OCI-LY7 (cell line): ENCODE measurements at regions not wholly inside any gene's neighbourhood (a gene's known extent, or its start where the extent isn't known, plus 50 kb on each side); places are given as distances from the start of the nearest gene placed in this dataset.

Experiments used
- EZH2phosphoT487 ChIP-seq: fragments of 200-600 bp; sonication (generic); IDR thresholded peaks from 2 replicates; pipeline ENCODE4 v1.6.1; 2018; ENCODE audit warnings: low read depth, borderline replicate concordance, mild to moderate bottlenecking, mixed run types, antibody characterized with exemption, low read length, moderate library complexity, mixed read lengths
- TF ChIP-seq, protein P1 (sequence below): fragments of 200-600 bp; sonication (generic); conservative IDR thresholded peaks from 2 replicates; pipeline ENCODE4 v1.5.1; 2014; ENCODE audit warnings: mild to moderate bottlenecking, antibody characterized with exemption, low read length, moderate library complexity, mixed read lengths

DNA sequence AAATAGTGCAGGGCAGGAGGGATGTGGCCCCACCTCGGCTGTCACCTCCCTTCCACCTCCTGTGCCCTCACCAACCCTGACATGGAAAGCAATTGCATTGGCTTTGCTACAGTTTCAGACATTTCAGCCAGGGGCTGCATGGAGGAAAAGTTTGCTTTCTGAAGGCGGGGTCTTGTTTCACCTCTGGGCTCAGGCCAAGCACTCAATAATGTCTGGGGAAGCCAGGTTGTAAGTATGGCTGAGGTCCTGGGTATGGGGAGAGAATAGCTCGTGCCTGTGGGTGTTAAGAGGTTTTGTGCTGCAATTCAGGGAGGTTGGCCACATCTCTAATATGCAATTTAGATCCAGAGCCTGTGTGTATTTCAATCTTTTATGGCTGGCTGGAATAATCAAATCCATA is 238.4 kb upstream of the MKI67 start:
- TF ChIP-seq, protein P1, sequence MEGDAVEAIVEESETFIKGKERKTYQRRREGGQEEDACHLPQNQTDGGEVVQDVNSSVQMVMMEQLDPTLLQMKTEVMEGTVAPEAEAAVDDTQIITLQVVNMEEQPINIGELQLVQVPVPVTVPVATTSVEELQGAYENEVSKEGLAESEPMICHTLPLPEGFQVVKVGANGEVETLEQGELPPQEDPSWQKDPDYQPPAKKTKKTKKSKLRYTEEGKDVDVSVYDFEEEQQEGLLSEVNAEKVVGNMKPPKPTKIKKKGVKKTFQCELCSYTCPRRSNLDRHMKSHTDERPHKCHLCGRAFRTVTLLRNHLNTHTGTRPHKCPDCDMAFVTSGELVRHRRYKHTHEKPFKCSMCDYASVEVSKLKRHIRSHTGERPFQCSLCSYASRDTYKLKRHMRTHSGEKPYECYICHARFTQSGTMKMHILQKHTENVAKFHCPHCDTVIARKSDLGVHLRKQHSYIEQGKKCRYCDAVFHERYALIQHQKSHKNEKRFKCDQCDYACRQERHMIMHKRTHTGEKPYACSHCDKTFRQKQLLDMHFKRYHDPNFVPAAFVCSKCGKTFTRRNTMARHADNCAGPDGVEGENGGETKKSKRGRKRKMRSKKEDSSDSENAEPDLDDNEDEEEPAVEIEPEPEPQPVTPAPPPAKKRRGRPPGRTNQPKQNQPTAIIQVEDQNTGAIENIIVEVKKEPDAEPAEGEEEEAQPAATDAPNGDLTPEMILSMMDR = no peak
- no peak for TF ChIP-seq EZH2phosphoT487
